ENCODE measurements at regions not wholly inside any gene's neighbourhood (a gene's known extent, or its start where the extent isn't known, plus 50 kb on each side); places are given as distances from the start of the nearest gene placed in this dataset.
"Not testable (repeated sequence)": the region's sequence is repeated elsewhere in the genome, so short reads cannot be mapped to it uniquely, and the experiment has no call there.

- Histone ChIP-seq H3K9me3 (ENCODE audit: control insufficient read depth in 4 of 4, low read length in 3 of 4) (peaks cover 0 to 9% (median 3%) of the 10 kb centered on the region in 4 donors), H3K4me3 (ENCODE audit: low read depth in 1 of 3, low read length in 3 of 3) (no peak overlapping the region), H3K9ac (ENCODE audit: low read depth in 1 of 2, low read length in 2 of 2) (no peak overlapping the region), H3K27ac (ENCODE audit: low read depth in 1 of 2, low read length in 2 of 2) (no peak overlapping the region), H3K36me3 (ENCODE audit: control insufficient read depth in 4 of 4, insufficient read depth in 3 of 4, low read depth in 1 of 4, low read length in 3 of 4) (no peaks in the 10 kb centered on the region), H3K4me1 (ENCODE audit: control insufficient read depth in 4 of 4, insufficient read depth in 4 of 4, low read length in 3 of 4) (no peaks in the 10 kb centered on the region), H3K27me3 (ENCODE audit: control insufficient read depth in 4 of 4, insufficient read depth in 4 of 4, low read length in 3 of 4) (peaks cover 0 to 5% (median 1%) of the 10 kb centered on the region in 4 donors)
- WGBS, result 51% methylated on average over 2 of the region's 2 CpGs
- TF ChIP-seq TAF1 (conservative IDR thresholded peaks at IDR 0.05), result no peak
- TF ChIP-seq CTCF (IDR thresholded peaks at IDR 0.05; ENCODE audit: low read depth, low read length, missing input control), result no peak
- TF ChIP-seq JUND (IDR thresholded peaks at IDR 0.05), result no peak
- no peak for TF ChIP-seq ATF3 (IDR thresholded peaks at IDR 0.05)
- TF ChIP-seq MAX (IDR thresholded peaks at IDR 0.05), result no peak
- TF ChIP-seq NR2F2 (IDR thresholded peaks at IDR 0.05), result no peak
- TF ChIP-seq GABPA (IDR thresholded peaks at IDR 0.05 in 1 of 2, conservative IDR thresholded peaks at IDR 0.05 in 1 of 2), result no peak
- TF ChIP-seq ZBTB33 (IDR thresholded peaks at IDR 0.05), result no peak
- TF ChIP-seq SP1 (IDR thresholded peaks at IDR 0.05), result no peak
- no peak for TF ChIP-seq HNF4G (IDR thresholded peaks at IDR 0.05)
- TF ChIP-seq RXRA (IDR thresholded peaks at IDR 0.05), result no peak
- no peak for TF ChIP-seq YY1 (IDR thresholded peaks at IDR 0.05)
- no peak for TF ChIP-seq HNF4A (conservative IDR thresholded peaks at IDR 0.05)
- TF ChIP-seq EGR1 (IDR thresholded peaks at IDR 0.05; ENCODE audit: low read depth in 2 of 2), result no peak
- no peak for DNase-seq (ENCODE audit: low spot score)
These were observed 329.9 kb downstream of the NAF1 start for GRCh38 chr4:162836773-162837172.

- not testable (repeated sequence) for H3K9me3 ChIP-seq (ENCODE audit: control insufficient read depth in 4 of 4, low read length in 3 of 4); H3K4me1 ChIP-seq (ENCODE audit: control insufficient read depth in 4 of 4, insufficient read depth in 4 of 4, low read length in 3 of 4); H3K36me3 ChIP-seq (ENCODE audit: control insufficient read depth in 4 of 4, insufficient read depth in 3 of 4, low read depth in 1 of 4, low read length in 3 of 4); H3K27me3 ChIP-seq (ENCODE audit: control insufficient read depth in 4 of 4, insufficient read depth in 4 of 4, low read length in 3 of 4); H3K4me3 ChIP-seq (ENCODE audit: low read depth in 1 of 3, low read length in 3 of 3); H3K9ac ChIP-seq (ENCODE audit: low read depth in 1 of 2, low read length in 2 of 2); H3K27ac ChIP-seq (ENCODE audit: low read depth in 1 of 2, low read length in 2 of 2); DNase-seq (ENCODE audit: low spot score)
- 73% methylated on average over 6 of the region's 6 CpGs for WGBS
These were observed 330.4 kb downstream of the NAF1 start for GRCh38 chr4:162836258-162836657.

- no peaks in the 10 kb centered on the region for H3K36me3 ChIP-seq (ENCODE audit: control insufficient read depth in 4 of 4, insufficient read depth in 3 of 4, low read depth in 1 of 4, low read length in 3 of 4)
- no peak overlapping the region for H3K4me3 ChIP-seq (ENCODE audit: low read depth in 1 of 3, low read length in 3 of 3)
- DNase-seq (ENCODE audit: low spot score), result no peak
- no peak overlapping the region for H3K9ac ChIP-seq (ENCODE audit: low read depth in 1 of 2, low read length in 2 of 2)
- no peaks in the 10 kb centered on the region for H3K9me3 ChIP-seq (ENCODE audit: control insufficient read depth in 4 of 4, low read length in 3 of 4)
- 38% methylated on average over 3 of the region's 3 CpGs for WGBS
- H3K27me3 ChIP-seq (ENCODE audit: control insufficient read depth in 4 of 4, insufficient read depth in 4 of 4, low read length in 3 of 4), result peaks cover 0 to 5% (median 1%) of the 10 kb centered on the region in 4 donors
- no peaks in the 10 kb centered on the region for H3K4me1 ChIP-seq (ENCODE audit: control insufficient read depth in 4 of 4, insufficient read depth in 4 of 4, low read length in 3 of 4)
- H3K27ac ChIP-seq (ENCODE audit: low read depth in 1 of 2, low read length in 2 of 2), result no peak overlapping the region
- no peak for TF ChIP-seq TAF1 (conservative IDR thresholded peaks at IDR 0.05)
- TF ChIP-seq FOXA1 (IDR thresholded peaks at IDR 0.05), result no peak
These were observed 335.8 kb downstream of the NAF1 start for GRCh38 chr4:162830899-162831298.

- H3K27ac ChIP-seq (ENCODE audit: low read depth in 1 of 2, low read length in 2 of 2); H3K4me3 ChIP-seq (ENCODE audit: low read depth in 1 of 3, low read length in 3 of 3); H3K9ac ChIP-seq (ENCODE audit: low read depth in 1 of 2, low read length in 2 of 2); H3K36me3 ChIP-seq (ENCODE audit: control insufficient read depth in 4 of 4, insufficient read depth in 3 of 4, low read depth in 1 of 4, low read length in 3 of 4); H3K4me1 ChIP-seq (ENCODE audit: control insufficient read depth in 4 of 4, insufficient read depth in 4 of 4, low read length in 3 of 4); H3K27me3 ChIP-seq (ENCODE audit: control insufficient read depth in 4 of 4, insufficient read depth in 4 of 4, low read length in 3 of 4); DNase-seq (ENCODE audit: low spot score); H3K9me3 ChIP-seq (ENCODE audit: control insufficient read depth in 4 of 4, low read length in 3 of 4): not testable (repeated sequence)
- 86% methylated on average over 9 of the region's 9 CpGs for WGBS
These were observed 349.3 kb downstream of the NAF1 start for GRCh38 chr4:162817374-162817773.

Data from liver (tissue), 8 donors.